ENCODE measurements at regions not wholly inside any gene's neighbourhood (a gene's known extent, or its start where the extent isn't known, plus 50 kb on each side); places are given as distances from the start of the nearest gene placed in this dataset.

DNA sequence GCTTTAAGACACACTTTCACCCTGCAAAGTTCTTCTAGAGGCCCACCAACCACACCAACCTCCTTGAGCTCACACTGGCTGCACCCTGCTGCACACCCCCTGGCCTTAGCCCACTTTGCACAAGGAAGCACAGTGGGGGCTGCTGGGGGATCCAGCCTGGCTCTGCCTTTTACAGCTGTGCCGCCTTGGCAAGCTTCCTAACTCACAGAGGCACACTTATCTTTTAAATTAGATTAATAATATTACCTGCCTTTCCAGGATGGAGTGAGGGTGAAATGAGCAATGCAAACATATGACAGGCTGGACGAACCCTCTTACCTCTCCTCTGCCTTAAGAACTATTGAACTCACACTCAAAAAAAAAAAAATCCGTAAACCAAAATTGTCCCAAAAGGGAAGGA, 715.8 kb upstream of the ID2 start:
- no peak for DNase-seq (ENCODE audit: extremely low read depth in 1 of 11, low read depth in 9 of 11, low spot score in 4 of 11)

GRCh38 chr2:7967707-7968405, 714.0 kb upstream of the ID2 start:
- no peak for DNase-seq (ENCODE audit: extremely low read depth in 1 of 11, low read depth in 9 of 11, low spot score in 4 of 11)

DNA sequence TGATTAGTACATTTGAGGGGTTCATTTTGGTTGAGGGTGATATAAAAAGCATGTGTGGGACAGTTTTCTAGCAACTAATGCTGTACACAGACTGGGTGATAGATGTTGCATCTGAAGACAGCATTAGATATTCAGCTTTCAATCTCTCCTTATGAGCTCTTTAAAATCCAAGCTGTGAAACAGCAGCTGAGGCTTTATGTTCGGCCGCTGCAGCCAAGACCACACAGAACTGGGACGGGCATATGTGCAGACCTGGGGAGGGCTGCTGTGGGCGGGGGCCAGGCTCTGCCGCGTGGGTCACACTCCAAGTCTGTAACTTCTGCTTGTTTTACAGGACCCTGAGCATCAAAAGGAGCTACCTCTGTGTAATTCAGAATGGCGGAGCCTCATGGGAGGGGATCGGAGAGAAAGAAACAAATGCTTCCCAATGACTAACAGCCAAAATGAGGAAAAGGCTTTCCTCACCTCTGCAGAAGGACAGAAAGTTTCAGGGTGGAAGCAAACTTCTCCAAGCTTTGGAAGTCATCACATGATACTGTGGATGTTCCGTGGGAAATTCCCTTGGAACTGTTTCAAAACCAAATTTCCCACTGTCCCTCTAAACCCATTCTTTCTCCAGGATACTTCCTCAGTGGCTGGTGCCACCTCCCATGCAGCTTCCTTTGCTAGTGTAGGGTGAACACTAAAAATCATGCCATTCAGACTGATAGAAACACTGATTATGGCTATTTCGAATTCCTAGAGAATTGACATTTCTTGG, 711.9 kb upstream of the ID2 start:
- no peak for DNase-seq (ENCODE audit: extremely low read depth in 1 of 11, low read depth in 9 of 11, low spot score in 4 of 11)

DNA sequence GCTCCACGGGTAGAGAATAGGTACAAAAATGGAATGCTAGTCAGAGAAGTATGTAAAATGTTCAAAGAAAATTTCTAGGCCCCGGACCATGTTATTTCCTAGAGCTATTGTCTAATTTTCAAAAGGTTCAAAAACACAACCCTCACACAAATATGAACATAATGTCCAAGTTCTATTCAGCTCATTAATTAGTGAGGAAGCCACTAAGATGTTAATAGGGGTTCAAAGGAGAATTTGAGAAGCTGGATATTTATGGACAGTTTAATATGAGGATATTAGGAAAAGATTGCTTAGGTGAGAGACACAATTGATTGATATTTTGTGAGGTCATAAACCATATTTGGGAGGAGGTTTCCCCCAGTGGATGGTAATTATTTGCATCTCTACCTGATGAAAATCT, 710.6 kb upstream of the ID2 start:
- DNase-seq (ENCODE audit: extremely low read depth in 1 of 11, low read depth in 9 of 11, low spot score in 4 of 11), result no peak

GRCh38 chr2:7971841-7972240, 710.0 kb upstream of the ID2 start:
- no peak for DNase-seq (ENCODE audit: extremely low read depth in 1 of 11, low read depth in 9 of 11, low spot score in 4 of 11)

- no peak for DNase-seq (ENCODE audit: extremely low read depth in 1 of 11, low read depth in 9 of 11, low spot score in 4 of 11)
These were observed 709.2 kb upstream of the ID2 start for GRCh38 chr2:7972670-7973069.

DNA sequence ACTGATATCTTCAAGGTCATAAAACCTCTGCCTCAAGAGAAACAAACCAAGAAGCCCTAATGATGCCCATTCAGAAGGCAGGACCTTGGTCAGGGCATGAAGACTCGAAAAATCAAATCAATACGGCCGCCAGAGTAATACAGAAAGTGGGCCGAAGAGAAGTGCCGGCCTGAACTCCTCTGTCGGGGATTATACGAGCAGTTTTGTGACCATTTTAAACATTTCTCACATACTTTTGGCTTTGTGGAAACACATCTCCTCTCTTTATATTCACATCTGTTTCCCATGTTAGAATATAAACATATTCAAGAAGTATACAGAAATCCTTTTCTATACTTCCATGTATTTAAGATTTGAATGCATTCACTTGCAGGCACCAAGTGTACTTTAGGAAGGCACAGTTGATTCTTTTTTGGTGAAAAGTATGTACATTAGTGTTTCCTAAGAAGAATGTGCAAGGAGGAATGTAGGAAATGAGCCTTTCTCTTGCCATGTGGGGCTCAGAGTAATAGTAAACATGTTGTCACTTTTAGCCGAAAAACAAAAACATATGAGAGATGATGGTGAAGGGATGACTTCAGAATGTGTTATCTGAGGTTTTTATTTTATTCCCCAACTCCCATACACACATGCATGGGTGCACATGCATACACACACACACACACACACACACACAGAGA, 707.9 kb upstream of the ID2 start:
- no peak for DNase-seq (ENCODE audit: extremely low read depth in 1 of 11, low read depth in 9 of 11, low spot score in 4 of 11)

- DNase-seq (ENCODE audit: extremely low read depth in 1 of 11, low read depth in 9 of 11, low spot score in 4 of 11), result no peak
These were observed 706.9 kb upstream of the ID2 start for GRCh38 chr2:7974936-7975335.

DNA sequence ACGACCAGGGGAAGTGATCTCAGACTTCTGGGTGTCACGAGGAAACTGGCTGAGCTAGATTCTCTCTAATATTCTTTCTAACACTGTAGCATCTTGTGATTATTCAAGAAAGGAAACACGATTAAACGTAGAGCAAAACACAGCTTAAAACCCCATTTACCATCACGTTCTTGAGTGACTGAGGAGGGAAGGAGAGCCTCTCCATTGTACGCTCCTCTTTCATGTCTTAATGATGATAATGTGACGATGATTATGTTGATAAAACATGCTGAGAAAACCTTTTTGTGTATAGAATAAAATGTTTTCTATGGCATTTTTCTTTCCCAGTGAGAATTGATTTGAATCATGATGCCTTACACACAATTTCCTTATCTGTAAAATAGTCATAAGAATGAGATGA, 705.6 kb upstream of the ID2 start:
- DNase-seq (ENCODE audit: extremely low read depth in 1 of 11, low read depth in 9 of 11, low spot score in 4 of 11), result no peak

DNA sequence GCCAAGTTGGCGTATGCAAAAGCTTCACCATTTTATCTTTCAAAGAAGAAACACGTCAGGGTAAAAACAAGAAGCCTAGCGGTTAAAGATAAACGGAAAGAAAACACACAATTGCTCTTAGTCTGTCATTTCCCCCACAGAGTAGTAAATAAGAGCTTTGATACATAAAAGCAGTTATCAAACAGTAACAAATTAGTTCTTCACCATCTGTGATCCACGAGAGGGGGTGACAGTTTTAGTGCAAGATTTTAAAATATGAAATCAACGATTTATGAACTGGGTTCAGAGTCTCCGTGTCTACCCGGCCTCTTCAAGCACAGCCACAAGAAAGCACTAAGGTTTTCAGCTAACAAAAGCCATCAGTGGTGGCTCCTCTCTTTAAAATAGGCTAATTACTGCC, 703.9 kb upstream of the ID2 start:
- peak; percentile 32 to 72 (median 51) for DNase-seq (ENCODE audit: extremely low read depth in 1 of 11, low read depth in 9 of 11, low spot score in 4 of 11)

GRCh38 chr2:7982054-7982453, 699.8 kb upstream of the ID2 start:
- no peak for DNase-seq (ENCODE audit: extremely low read depth in 1 of 11, low read depth in 9 of 11, low spot score in 4 of 11)

- no peak for DNase-seq (ENCODE audit: extremely low read depth in 1 of 11, low read depth in 9 of 11, low spot score in 4 of 11)
These were observed 698.4 kb upstream of the ID2 start for GRCh38 chr2:7983451-7983850.

- no peak for DNase-seq (ENCODE audit: extremely low read depth in 1 of 11, low read depth in 9 of 11, low spot score in 4 of 11)
These were observed 697.9 kb upstream of the ID2 start for GRCh38 chr2:7983912-7984311.

DNA sequence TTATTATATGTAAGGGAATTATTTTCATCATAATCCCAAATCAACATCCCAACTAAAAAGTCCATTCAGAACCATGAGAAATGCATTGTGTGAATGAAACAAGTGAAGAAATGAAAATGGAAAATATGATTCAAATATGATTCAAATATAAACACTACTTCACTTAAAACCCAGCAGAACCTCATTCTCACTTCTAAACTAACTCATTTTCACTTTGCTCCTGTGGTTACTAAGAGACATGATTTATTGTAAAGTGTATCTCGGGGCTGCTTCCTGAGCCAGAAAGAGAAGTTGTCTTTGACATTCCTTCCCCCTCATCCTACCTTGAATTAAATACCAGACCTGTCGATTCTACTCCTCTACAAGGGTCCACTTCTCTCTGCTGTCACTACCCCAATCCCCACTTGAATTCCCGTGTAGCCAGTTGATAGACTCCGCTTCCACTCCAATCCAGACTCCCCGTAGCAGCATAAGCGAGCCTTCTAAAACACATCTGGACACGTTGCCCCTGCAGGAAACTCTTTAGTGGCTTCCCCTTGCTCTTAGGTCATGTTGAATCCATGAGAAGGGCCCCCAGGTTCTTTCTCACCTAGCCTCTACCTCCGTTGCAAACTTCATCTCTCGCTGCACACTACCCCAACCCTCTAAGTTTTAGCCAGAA, 697.0 kb upstream of the ID2 start:
- no peak for DNase-seq (ENCODE audit: extremely low read depth in 1 of 11, low read depth in 9 of 11, low spot score in 4 of 11)

- DNase-seq (ENCODE audit: extremely low read depth in 1 of 11, low read depth in 9 of 11, low spot score in 4 of 11), result no peak
These were observed 695.4 kb upstream of the ID2 start for GRCh38 chr2:7986431-7986830.

DNA sequence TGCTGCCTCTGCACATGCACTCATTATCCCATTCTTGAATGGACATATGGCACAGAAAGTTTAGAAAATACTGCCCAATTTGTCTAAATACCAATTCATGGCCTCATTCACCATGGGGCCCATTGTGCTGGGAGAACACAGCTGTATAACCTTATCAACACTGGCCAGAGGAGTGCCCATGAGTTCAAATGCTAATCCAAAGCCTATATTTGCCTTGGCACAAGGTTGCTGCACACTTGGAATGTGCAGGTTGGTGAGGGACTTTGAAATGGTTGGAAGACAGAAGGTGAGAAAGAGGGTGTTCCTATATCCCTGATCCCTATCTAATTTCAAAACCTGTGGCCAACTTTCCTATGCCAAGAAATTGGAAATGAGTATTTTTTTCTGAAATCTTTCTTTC, 693.9 kb upstream of the ID2 start:
- no peak for DNase-seq (ENCODE audit: extremely low read depth in 1 of 11, low read depth in 9 of 11, low spot score in 4 of 11)

- no peak for DNase-seq (ENCODE audit: extremely low read depth in 1 of 11, low read depth in 9 of 11, low spot score in 4 of 11)
These were observed 693.4 kb upstream of the ID2 start for GRCh38 chr2:7988440-7988839.

- no peak for DNase-seq (ENCODE audit: extremely low read depth in 1 of 11, low read depth in 9 of 11, low spot score in 4 of 11)
These were observed 692.0 kb upstream of the ID2 start for GRCh38 chr2:7989823-7990222.

DNA sequence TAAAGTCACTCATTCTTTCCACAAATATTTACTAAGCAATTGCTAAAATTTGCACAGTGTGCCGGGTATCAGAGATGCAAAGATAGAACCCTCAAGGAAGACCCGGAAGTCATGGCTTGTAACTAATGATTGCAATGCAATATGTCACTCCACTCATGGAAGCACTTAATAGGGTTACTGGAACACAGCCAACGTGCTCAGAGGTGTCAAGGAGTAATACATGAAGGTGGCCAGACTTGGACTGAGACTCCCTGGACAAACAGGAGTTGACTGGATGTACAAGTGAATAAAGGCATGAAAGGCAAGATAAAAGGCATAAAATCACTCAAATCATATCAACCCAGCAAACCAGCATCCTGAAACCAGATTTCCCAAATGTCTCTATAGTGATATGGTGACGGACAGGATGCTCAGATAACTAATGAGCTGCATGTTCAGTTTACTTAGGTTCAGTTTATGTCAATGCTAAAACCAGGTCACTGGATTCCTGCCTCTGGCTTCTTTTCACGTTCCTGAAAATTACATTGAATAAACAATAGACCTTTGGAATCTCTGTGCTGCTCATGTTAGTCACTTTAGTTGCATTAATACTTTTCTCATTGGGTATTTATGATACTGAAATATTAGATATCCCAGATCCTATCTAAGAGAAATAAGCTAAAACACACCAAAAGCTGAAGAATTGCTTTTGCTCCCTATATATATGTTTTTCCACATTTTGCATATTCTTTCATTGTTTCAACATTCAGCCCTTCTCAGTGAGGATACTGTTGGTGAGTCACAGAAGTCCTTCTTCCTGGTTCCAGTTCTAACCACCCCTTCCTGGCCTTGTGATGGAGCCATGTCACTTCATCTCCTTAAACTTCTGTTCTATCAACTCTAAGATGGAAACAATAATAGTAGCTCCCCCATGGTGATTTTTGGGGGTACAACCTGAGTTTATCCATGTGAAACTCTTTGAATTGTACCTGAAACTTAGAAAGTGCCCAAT, 688.9 kb upstream of the ID2 start:
- DNase-seq (ENCODE audit: extremely low read depth in 1 of 11, low read depth in 9 of 11, low spot score in 4 of 11), result no peak

All from renal cortex interstitium (tissue), 11 donors.